GM19240 (cell line): ENCODE measurements at regions not wholly inside any gene's neighbourhood (a gene's known extent, or its start where the extent isn't known, plus 50 kb on each side); places are given as distances from the start of the nearest gene placed in this dataset.
"Not testable (repeated sequence)": the region's sequence is repeated elsewhere in the genome, so short reads cannot be mapped to it uniquely, and the experiment has no call there.

Experiments
- DNase-seq: peaks from one replicate; pipeline ENCODE4 v3.0.0; 2011; ENCODE audit warnings: low spot score; ENCODE audit not compliant: insufficient read length

- DNase-seq, result no peak
These were observed 721.0 kb downstream of the PLCL1 start for GRCh38 chr2:198525211-198525969.

GRCh38 chr2:198523710-198524109 lies 719.3 kb downstream of the PLCL1 start:
- DNase-seq, result no peak

GRCh38 chr2:198518935-198519334 lies 714.5 kb downstream of the PLCL1 start:
- no peak for DNase-seq

GRCh38 chr2:198517976-198518375 lies 713.6 kb downstream of the PLCL1 start:
- no peak for DNase-seq

GRCh38 chr2:198508610-198509009 lies 704.2 kb downstream of the PLCL1 start:
- not testable (repeated sequence) for DNase-seq

- no peak for DNase-seq
These were observed 695.1 kb downstream of the PLCL1 start for GRCh38 chr2:198499539-198499938.

- DNase-seq, result no peak
These were observed 694.1 kb downstream of the PLCL1 start for GRCh38 chr2:198498516-198498915.

GRCh38 chr2:198498048-198498447 lies 693.7 kb downstream of the PLCL1 start:
- DNase-seq, result no peak

- DNase-seq, result no peak
These were observed 690.5 kb downstream of the PLCL1 start for GRCh38 chr2:198494931-198495330.

GRCh38 chr2:198490748-198491147 lies 686.4 kb downstream of the PLCL1 start:
- DNase-seq, result no peak

GRCh38 chr2:198488964-198489363 lies 684.6 kb downstream of the PLCL1 start:
- no peak for DNase-seq

- DNase-seq, result no peak
These were observed 678.7 kb downstream of the PLCL1 start for GRCh38 chr2:198483051-198483450.

GRCh38 chr2:198479065-198479464 lies 674.7 kb downstream of the PLCL1 start:
- DNase-seq, result no peak

- DNase-seq, result no peak
These were observed 674.0 kb downstream of the PLCL1 start for GRCh38 chr2:198478361-198478760.

GRCh38 chr2:198476007-198476406 lies 671.6 kb downstream of the PLCL1 start:
- DNase-seq, result no peak

GRCh38 chr2:198471291-198471690 lies 666.9 kb downstream of the PLCL1 start:
- DNase-seq, result no peak

GRCh38 chr2:198468136-198468535 lies 663.7 kb downstream of the PLCL1 start:
- no peak for DNase-seq

- DNase-seq, result no peak
These were observed 661.6 kb downstream of the PLCL1 start for GRCh38 chr2:198465970-198466369.

GRCh38 chr2:198456418-198456817 lies 652.0 kb downstream of the PLCL1 start:
- no peak for DNase-seq

GRCh38 chr2:198453866-198454265 lies 649.5 kb downstream of the PLCL1 start:
- DNase-seq, result no peak

GRCh38 chr2:198452327-198452726 lies 647.9 kb downstream of the PLCL1 start:
- no peak for DNase-seq

- no peak for DNase-seq
These were observed 644.4 kb downstream of the PLCL1 start for GRCh38 chr2:198448789-198449188.

- no peak for DNase-seq
These were observed 640.5 kb downstream of the PLCL1 start for GRCh38 chr2:198444800-198445287.
